ENCODE measurements at regions not wholly inside any gene's neighbourhood (a gene's known extent, or its start where the extent isn't known, plus 50 kb on each side); places are given as distances from the start of the nearest gene placed in this dataset.

DNA sequence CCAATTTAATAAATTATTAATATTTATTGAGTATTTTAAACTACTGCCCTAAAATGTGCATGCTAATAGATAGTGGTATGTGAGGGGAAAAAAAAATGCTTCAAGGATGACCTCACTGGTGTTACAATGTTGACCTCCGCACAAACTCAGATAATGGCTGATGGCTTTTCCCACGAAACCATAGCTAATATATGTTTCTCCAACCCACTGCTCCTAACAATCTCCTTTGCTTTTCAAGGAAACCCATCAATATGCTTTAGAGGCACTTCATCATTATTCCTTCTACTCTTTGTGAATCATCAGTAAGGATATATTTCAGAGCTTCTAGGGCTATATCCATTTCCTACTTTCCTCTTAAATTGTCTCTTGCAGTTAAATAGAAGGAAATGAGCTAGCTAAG, 1752.0 kb upstream of the TENM3 start:
- DNase-seq (ENCODE audit: low spot score), result no peak

DNA sequence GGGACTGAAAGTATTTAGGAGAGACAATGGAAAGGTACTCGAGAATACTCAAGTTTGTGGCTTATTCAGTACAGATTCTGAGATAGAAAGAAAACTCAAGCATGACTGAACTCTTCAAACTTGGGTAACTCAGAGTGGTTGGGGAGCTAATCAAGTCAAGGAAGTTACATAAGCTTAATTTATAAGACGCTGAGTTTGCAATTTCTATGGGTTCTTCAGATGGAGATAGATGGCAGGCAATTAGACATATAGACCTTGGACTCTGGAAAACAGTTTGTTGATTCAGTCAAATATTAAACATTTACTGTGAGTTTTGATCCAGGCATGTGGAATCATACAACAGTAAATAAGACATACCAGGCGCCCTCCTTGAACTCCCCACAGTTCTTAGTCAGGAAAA, 1749.9 kb upstream of the TENM3 start:
- no peak for DNase-seq (ENCODE audit: low spot score)

DNA sequence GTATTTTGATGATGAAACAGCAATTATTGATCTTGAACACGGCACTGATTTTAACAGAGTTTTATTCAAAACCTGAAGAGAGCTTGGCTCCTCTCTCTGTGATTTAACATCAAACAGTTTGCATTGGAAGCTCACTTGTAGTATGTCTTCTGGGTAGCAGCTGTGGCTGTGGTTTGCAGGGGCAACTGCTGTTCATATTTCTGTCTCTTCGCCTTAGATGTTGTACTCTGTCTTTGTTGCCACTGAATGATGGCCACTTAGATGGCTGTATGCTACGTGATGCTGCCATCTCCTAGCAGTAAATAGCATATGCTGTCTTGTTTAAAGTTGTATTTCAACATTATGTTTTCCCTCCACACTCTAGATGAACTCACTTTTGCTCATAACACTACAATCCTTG, 1743.0 kb upstream of the TENM3 start:
- no peak for DNase-seq (ENCODE audit: low spot score)

DNA sequence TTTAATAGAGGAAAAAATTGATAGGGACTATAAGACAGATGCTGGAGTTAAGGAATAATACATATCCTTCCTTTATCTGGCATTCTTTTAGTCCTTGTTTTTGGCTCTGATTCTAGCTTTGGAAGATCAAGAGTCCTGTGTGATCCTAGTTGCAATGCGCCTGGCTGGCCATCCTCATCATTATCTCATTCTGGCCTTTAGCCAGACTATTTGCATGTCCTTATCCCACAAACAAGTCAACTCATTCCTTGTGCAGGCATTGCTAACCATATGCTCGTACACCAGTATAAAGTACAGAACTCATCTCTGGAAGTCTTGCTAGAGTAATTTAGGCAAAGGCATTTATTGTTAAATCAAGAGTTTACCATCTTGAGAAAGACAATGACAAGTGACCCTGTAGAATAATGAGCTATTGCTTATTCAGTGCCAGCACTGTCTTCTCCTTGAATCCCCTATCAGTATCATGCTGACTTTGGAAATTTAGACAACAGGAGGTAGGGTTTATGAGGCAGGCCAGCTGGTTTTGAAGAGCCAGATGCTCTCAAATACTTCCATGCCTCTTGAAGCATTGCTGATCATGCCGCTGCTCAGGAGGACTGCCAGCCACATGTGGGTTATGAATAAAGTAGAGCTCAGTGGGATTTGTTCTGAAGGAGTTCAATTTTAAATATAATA, 1730.3 kb upstream of the TENM3 start:
- peak; percentile 7 for DNase-seq (ENCODE audit: low spot score)

- DNase-seq (ENCODE audit: low spot score), result no peak
Measured at GRCh38 chr4:180518906-180519305, 1724.3 kb upstream of the TENM3 start.

GRCh38 chr4:180521181-180521580, 1722.0 kb upstream of the TENM3 start:
- DNase-seq (ENCODE audit: low spot score), result peak; percentile 73

GRCh38 chr4:180525523-180526077, 1717.6 kb upstream of the TENM3 start:
- DNase-seq (ENCODE audit: low spot score), result no peak

DNA sequence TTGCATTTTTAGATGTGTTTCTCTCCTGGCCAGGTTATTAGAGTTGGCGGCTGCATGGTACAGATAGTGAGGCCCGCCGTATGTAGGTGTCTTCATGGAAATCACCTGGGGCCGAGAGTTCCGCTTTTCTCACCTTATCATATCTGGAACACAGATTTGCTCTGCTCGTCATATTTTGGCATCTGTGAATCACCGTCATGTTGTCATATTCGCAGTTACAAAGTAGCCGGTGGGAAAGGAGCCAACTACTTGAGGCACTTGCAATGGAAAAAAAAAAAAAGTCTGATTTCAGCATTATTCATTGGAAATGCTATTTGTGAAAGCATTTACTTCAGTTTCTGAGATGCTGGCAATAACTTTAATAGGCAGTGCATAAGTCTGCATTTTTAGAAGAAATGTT, 1715.2 kb upstream of the TENM3 start:
- no peak for DNase-seq (ENCODE audit: low spot score)

GRCh38 chr4:180530787-180531186, 1712.4 kb upstream of the TENM3 start:
- DNase-seq (ENCODE audit: low spot score), result no peak

DNA sequence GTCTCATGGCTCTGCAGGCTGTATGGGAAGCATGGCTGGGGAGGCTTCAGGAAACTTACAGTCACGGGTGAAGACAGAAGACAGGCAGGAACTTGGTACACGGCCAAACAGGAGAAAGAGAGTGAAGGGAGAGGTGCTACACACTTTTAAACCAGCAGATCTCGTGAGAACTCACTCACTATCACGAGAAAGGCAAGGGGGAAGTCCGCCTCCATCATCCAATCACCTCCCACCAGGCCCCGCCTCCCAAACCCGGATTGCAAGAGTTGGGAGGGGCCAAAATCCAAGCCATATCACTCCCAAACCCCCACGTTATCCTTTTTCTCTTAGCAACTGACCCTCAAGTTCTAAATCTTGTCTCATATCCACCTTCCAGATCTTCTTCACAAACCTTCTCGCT, 1710.5 kb upstream of the TENM3 start:
- no peak for DNase-seq (ENCODE audit: low spot score)

DNA sequence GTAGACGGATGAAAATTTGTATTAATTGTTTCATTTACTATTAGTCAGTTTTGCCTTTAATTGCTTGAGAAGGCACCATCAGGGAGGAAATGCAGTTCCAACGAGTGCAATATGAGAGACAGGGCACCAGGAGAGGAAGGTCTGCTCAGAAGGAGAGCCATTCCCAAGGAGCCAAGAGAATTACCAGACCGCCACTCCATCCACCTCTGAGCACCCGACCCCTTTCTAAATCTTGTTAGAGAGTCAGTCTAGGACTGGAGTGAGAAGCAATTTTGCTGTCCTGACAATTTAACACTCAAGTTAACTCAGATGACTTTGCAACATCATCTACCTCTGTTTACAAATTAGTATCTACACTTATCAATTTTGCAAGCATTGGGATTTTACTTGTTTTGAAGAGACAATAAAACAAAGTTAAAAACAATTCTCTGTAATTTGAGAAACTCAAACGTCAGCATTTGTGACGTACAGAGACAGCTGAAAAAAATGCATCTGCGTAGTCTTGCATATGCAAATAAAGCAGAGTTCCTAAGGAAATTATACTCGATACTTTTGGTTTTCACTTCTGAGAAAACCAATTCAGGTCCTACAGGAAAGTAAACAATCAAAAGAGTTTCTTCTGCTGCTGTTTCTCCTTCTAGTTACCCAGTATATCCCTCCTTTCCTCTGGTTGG, 1704.7 kb upstream of the TENM3 start:
- DNase-seq (ENCODE audit: low spot score), result no peak

GRCh38 chr4:180539284-180539683, 1703.9 kb upstream of the TENM3 start:
- DNase-seq (ENCODE audit: low spot score), result no peak

DNA sequence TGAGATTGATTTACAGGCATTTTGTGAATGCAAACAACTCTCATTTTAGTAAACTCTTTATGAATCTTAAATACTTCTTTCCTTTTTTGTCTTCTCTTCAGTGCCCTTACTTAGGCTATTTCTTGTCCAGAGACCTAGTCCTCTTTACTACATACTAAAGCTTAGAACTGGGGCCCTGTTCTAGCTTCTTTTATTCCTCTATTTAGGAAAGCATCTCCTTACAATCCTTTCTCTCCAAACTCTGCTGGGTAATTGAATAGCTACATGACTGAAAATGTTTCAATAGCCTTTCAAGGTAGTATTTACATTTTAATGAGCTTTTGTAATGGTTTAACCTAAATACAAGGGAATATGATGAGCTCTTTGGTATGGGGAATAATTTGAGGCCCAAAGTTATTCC, 1701.5 kb upstream of the TENM3 start:
- no peak for DNase-seq (ENCODE audit: low spot score)

DNA sequence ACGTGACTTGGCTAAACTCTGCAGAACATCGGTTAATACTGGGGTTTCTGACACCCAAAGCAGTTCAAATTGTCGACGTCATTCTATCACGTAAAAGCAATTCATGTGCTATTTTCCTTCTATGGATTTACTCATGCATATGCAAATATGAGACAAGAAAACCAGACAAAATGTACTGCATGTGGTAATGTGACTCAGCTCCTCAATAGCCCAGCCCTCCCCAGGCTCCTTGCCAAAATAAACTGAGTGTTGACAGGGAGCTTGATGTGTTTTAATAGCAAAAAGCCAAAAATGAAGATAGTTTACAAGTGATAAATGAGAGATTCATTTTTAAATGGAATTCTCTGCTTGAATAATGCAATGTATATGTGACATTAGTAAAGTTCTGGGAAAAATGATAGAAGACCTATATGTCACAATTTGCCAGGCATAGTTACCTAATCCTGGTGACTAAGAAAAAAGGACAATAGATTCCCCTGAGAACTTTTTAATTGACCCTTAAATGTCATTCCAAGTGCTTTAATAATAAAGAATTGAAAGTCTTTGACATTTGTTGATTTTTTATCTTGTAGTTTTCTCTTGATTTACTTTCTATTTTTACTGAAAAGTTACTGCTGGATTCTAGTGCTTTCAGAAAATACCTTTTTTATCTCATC, 1700.6 kb upstream of the TENM3 start:
- DNase-seq (ENCODE audit: low spot score), result peak; percentile 73

DNA sequence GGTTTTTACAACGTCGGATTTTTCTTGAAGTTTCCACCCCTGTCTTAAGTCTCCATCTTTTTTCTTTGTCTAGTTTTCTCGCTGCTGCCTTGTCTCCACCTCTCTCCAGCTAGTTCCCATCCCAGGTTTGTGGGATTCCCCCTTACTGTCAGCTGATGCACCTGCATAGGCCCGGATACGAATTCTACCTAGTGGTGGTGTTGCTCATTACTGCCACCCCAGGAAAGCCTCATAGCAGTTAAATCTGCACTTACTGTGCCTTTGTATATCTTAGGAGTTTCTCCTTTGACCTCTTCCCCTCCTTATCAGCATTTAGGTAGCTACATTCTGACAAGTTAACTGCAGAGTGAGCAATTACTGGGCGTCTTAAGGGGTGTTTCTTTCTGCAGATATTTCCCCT, 1693.1 kb upstream of the TENM3 start:
- DNase-seq (ENCODE audit: low spot score), result peak; percentile 4

DNA sequence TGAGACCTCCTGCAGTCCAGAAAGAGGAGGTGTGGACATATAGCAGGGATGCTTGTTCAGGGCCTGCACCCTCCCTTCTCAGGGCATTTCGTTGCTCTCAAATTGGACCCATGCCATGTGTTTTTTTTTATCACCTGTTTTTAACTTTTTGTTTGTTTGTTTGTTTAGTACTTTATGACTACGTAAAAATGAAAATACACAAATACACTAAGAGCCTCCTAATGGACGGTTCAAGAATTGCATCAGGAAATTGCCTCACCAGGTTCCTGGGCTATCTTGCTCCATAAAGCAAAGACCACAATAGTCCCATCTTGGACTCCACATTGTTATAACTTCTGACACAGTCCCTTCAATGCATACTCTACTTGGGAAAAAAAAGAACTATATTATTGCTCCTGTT, 1685.9 kb upstream of the TENM3 start:
- no peak for DNase-seq (ENCODE audit: low spot score)

GRCh38 chr4:180557950-180558349, 1685.3 kb upstream of the TENM3 start:
- no peak for DNase-seq (ENCODE audit: low spot score)

GRCh38 chr4:180558427-180558826, 1684.8 kb upstream of the TENM3 start:
- DNase-seq (ENCODE audit: low spot score), result no peak

GRCh38 chr4:180560896-180561295, 1682.3 kb upstream of the TENM3 start:
- no peak for DNase-seq (ENCODE audit: low spot score)

GRCh38 chr4:180564026-180564425, 1679.2 kb upstream of the TENM3 start:
- DNase-seq (ENCODE audit: low spot score), result no peak

DNA sequence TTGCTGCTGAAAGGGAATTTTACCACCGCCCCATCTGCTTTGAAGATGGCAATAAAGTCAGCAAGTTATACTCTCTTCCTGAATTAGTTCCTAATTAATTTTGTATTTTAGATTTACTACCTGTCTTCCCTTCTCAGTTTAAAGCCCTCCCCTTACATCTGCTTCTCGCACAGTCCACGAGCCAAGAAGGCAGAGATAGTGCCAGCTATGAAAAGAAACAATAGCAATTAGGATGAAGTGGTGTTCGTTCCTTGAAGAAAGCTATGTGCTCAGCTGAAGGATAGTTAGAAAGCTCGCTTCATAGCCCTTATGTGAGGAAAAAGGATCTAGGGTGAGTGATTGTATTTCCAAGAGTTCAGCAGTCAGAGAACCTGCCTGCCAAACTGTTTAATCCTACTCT, 1678.8 kb upstream of the TENM3 start:
- DNase-seq (ENCODE audit: low spot score), result no peak

DNA sequence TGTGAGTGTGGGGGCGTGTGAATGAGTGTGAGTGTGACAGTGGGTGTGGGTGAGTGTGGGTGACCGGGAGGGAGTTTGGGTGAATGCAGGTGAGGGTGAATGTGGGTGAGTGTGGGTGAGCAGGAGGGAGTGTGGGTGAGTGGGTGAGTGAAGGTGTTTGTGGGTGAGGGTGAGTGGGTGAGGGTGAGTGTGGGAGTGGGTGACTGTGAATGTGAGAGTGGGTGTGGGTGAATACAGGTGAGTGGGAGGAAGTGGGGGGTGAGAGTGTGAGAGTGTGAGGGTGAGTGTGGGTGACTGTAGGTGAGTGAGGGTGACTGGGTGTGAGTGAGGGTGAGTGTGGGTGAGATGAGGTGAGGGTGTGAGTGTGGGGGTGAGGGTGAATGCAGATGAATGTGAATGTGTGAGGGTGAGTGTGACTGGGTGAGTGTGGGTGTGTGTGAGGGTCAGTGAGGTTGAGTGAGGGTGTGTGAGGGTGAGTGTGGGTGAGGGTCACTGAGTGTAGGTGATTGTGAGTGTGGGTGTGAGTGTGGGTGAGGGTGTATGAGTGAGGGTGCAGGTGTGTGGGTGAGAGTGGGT, 1677.3 kb upstream of the TENM3 start:
- DNase-seq (ENCODE audit: low spot score), result no peak

DNA sequence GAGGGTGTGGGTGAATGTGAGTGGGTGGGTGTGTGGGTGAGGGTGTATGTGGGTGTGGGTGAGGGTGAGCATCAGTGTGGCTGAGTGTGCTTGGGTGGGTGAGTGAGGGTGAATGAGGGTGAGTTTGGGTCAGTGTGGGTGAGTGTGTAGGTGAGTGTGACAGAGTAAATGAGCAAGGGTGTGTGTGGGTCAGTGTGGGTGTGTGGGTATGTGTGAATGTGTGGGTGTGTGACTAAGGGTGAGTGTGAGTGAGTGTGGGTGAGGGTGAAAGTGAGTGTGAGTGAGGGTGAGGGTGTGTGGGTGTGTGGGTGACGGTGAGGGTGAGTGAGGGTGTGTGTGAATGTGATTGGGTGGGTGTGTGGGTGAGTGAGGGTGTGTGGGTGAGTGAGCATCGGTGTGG, 1676.7 kb upstream of the TENM3 start:
- no peak for DNase-seq (ENCODE audit: low spot score)

All from kidney tubule cell (primary cell).